Astrocyte of the cerebellum (primary cell): ENCODE measurements at regions not wholly inside any gene's neighbourhood (a gene's known extent, or its start where the extent isn't known, plus 50 kb on each side); places are given as distances from the start of the nearest gene placed in this dataset.

Experiments used
- DNase-seq: peaks from one replicate; pipeline ENCODE4 v3.0.0-alpha.2; 2011; ENCODE audit warnings: low read depth
- H3K4me3 ChIP-seq: 2 replicates; pipeline ENCODE4 v1.5.1; 2011; ENCODE audit warnings: mild to moderate bottlenecking, low read depth, low read length, moderate library complexity
- in situ Hi-C: cut with HindIII; loops from 2 replicates; pipeline ENCODE4 v1.10.0; 2017; ENCODE audit warnings: low sequenced_read_pairs
- TF ChIP-seq, protein P1 (sequence below): IDR thresholded peaks from 2 replicates; pipeline ENCODE4 v1.5.1; 2012; ENCODE audit warnings: low read length, low read depth, moderate library complexity, mild to moderate bottlenecking; ENCODE audit errors: missing control alignments

DNA sequence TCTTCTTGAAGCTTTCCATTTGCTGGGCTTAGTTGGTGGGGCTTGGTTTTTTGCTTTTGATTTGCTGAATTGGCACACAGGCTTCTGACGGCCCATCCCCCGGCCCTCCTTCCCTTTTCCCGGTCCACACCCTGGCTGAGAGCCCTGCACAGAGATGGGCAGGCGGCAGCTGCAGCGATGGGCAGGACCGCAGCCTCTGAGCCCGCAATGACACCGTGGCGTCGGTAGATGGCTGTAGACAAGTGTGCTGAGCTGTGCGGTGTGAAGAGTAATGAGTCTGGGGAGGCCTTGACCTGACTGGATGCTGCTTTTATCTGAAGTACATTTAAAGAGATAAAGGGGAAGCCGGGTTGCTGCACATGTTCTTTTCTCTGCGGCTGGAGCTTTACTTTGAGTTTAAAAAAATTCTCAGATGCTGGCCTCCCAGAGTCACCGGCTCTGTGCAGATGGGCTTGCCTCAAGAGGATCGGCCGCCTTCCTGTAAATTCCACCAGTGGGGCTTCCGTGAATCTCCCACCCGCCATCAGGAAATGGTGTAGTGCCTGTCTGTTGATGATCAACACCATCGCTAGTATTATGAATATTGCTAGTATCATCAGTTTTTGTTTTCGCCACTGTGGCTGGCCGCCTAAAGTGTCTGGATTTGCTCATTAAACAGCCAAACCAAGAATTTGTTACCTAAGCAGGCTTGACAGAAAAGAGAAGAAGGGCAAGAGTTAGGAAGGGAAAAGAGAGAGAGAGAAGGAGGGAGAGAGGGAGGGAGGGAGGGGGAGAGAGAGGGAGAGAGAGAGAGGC, 245.6 kb upstream of the RBFOX1 start:
- TF ChIP-seq, protein P1, sequence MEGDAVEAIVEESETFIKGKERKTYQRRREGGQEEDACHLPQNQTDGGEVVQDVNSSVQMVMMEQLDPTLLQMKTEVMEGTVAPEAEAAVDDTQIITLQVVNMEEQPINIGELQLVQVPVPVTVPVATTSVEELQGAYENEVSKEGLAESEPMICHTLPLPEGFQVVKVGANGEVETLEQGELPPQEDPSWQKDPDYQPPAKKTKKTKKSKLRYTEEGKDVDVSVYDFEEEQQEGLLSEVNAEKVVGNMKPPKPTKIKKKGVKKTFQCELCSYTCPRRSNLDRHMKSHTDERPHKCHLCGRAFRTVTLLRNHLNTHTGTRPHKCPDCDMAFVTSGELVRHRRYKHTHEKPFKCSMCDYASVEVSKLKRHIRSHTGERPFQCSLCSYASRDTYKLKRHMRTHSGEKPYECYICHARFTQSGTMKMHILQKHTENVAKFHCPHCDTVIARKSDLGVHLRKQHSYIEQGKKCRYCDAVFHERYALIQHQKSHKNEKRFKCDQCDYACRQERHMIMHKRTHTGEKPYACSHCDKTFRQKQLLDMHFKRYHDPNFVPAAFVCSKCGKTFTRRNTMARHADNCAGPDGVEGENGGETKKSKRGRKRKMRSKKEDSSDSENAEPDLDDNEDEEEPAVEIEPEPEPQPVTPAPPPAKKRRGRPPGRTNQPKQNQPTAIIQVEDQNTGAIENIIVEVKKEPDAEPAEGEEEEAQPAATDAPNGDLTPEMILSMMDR: no peak
- no peak for DNase-seq

DNA sequence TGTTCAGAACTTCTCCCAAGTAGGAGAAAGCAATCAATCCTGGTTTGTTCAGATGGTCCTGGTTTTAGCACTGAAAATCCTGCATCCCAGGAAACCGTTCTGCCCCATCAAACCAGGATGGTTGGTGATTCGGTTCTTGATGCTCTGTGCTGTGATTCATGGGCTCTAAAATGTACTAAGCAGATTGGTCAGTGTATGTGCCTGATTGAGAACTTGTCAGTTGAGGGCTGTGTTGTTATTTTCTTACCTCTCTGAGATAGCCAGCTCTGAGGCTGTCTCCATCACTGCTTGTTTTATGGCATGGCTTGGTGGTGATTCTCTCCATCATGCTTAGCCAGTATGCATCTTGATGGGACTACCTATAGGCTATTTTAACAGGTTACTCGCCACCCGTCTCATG, 246.9 kb upstream of the RBFOX1 start:
- in situ Hi-C loops: no loop called here
- H3K4me3 ChIP-seq: no peak overlapping the region
- TF ChIP-seq, protein P1: no peak
- DNase-seq: no peak

More for the DNA sequence above, 245.6 kb upstream of the RBFOX1 start:
- H3K4me3 ChIP-seq: no peak overlapping the region
- in situ Hi-C loops: no loop called here

DNA sequence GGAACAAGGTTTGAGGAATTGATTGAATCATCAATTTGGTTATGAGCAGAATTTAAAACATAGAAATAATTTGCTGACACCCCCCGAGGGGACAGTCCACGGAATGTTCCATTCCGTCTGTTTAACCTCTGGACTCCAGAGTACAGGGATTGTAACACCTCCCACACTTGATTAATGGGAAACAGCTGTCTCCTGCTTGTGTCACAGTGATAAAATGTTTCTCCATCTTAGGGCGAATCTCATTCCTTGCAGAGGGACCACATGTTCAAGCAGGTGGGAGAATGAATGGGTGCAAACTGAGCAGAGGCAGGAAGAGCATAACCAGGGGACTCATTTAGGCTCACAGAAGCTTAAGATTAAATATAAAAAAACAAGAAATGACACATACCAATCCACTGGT, 249.5 kb upstream of the RBFOX1 start:
- no peak for DNase-seq
- TF ChIP-seq, protein P1: no peak
- in situ Hi-C loops: no loop called here
- H3K4me3 ChIP-seq: no peak overlapping the region

DNA sequence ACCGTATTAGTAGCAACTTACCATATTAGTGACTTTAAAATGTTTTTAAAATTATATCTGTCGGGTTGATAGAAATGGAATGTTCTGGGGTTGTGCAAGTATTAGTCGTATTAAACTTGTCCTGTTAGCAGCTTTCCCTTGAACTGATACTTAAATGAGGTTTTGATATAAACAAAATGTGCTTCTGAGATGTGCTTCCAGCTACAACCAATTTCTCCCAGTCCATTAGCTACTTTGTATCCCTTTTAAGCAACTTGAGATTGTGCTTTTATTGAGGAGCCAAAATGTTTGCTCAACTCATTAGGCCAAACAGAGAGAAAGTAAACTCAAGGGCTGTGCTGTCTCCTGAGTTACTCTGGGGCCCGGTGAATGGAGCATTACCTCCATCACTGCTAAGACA, 255.0 kb upstream of the RBFOX1 start:
- TF ChIP-seq, protein P1: no peak
- no peak overlapping the region for H3K4me3 ChIP-seq
- DNase-seq: no peak
- in situ Hi-C loops: no loop called here

DNA sequence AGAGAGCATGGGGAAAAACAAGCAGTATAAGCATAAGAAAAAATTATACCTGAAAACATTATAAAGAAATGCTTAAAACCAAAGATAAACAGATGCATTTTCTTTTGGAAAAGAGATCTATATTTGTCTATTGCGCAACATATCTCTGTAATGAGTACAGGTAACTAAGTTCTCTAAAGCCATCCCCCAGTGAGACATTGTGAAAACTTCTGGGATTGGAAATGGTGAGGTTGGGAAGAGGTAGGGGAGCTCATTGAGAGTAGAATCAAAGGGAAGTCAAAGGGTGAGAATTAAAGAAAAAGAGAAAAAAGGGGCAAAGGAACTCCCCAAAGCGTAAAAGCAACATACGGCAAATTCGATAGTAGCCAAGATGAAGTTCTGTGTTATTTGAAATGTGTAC, 257.9 kb upstream of the RBFOX1 start:
- in situ Hi-C loops: no loop called here
- DNase-seq: no peak
- TF ChIP-seq, protein P1: no peak
- no peak overlapping the region for H3K4me3 ChIP-seq

DNA sequence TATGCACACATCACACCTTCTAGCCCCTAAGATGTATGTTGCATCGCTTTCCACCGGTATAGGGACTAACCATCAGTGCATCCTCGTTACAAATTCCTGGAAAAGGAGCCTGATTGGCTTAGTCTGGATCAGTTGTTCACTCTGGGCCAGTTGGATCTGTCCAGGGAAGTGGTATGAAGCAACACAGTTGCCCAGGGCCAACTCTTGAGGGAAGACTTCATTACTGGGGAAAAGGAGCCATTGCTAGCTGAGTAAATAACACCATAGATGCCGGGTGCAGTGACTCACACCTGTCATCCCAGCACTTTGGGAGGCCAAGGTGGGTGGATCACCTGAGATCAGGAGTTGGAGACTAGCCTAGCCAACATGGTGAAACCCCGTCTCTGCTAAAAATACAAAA, 275.2 kb upstream of the RBFOX1 start:
- in situ Hi-C loops: loop anchor here (5.0 kb wide), 2 partner anchors 35 to 105 kb away; no protein-coding TSS in a partner anchor

More for the DNA sequence above, 275.2 kb upstream of the RBFOX1 start:
- H3K4me3 ChIP-seq: no peak overlapping the region
- TF ChIP-seq, protein P1: no peak
- DNase-seq: no peak
